Stimulated activated effector memory CD8-positive, alpha-beta T cell treated with anti-CD3 and anti-CD28 coated beads, Interleukin-12 subunit alpha, Interleukin-12 subunit beta, amount 100 ng/mL, for 72 hours (primary cell): ENCODE measurements at regions not wholly inside any gene's neighbourhood (a gene's known extent, or its start where the extent isn't known, plus 50 kb on each side); places are given as distances from the start of the nearest gene placed in this dataset.
A peak's percentile ranks its signal among the peaks of the same experiment; 100 is the strongest.
"Not testable (repeated sequence)": the region's sequence is repeated elsewhere in the genome, so short reads cannot be mapped to it uniquely, and the experiment has no call there.

ENCODE experiments used
- ATAC-seq: fragments of 150-1000 bp; cut with Tn5 transposase; 2 replicates; pipeline ENCODE4 v1.10.0; 2021
- DNase-seq, 2 donors: peaks; one replicate each; pipeline ENCODE4 v3.0.0; 2021 to 2022; ENCODE audit warnings: low spot score in 2 of 2
- H3K27ac Mint-ChIP-seq: one replicate; pipeline ENCODE4 v1.8.0; 2022; ENCODE audit warnings: mild to moderate bottlenecking, mixed read lengths
- H3K36me3 Mint-ChIP-seq: one replicate; pipeline ENCODE4 v1.8.0; 2022; ENCODE audit warnings: mild to moderate bottlenecking, mixed read lengths
- H3K4me1 Mint-ChIP-seq: one replicate; pipeline ENCODE4 v1.8.0; 2022; ENCODE audit warnings: mixed read lengths
- H3K4me3 Mint-ChIP-seq: one replicate; pipeline ENCODE4 v1.8.0; 2022; ENCODE audit warnings: mild to moderate bottlenecking, mixed read lengths
- H3K9me3 Mint-ChIP-seq: one replicate; pipeline ENCODE4 v1.8.0; 2022; ENCODE audit warnings: mixed read lengths

DNA sequence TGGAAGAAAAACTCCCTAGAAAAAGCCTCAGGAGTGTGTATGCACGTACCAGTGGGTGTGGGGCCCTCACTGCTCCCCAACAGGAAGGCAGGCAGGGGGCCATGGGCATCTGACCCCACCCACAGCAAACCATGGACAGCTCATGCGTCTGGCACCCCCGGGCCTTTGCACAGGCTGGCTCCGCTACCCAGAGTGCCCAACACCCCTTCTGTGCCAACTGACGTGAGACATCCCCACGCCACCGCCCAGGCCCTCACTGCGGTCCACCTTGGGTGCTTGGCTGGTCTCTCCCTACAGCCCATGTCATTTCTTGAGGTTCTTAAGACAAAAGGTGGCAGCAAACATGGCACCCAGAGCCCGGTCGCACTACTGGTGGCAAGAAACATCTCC lies 91.4 kb downstream of the NCOR2 start:
- ATAC-seq (no peak), DNase-seq (no peak)
- H3K4me3 Mint-ChIP-seq, result no peak overlapping the region
- H3K36me3 Mint-ChIP-seq, result peaks cover 50% of the 10 kb centered on the region
- H3K9me3 Mint-ChIP-seq, result peaks cover 5% of the 10 kb centered on the region
- H3K27ac Mint-ChIP-seq, result no peak overlapping the region
- H3K4me1 Mint-ChIP-seq, result peaks cover 27% of the 10 kb centered on the region

GRCh38 chr12:124475295-124476010 lies 92.0 kb downstream of the NCOR2 start:
- Mint-ChIP-seq H3K9me3 (peaks cover 5% of the 10 kb centered on the region), H3K4me3 (no peak overlapping the region), H3K4me1 (peaks cover 21% of the 10 kb centered on the region), H3K36me3 (peaks cover 53% of the 10 kb centered on the region), H3K27ac (no peak overlapping the region)
- DNase-seq (no peak), ATAC-seq (no peak)

GRCh38 chr12:124474709-124475108 lies 92.7 kb downstream of the NCOR2 start:
- Mint-ChIP-seq H3K36me3 (peaks cover 61% of the 10 kb centered on the region), H3K9me3 (peaks cover 5% of the 10 kb centered on the region), H3K4me3 (no peak overlapping the region), H3K27ac (no peak overlapping the region), H3K4me1 (peaks cover 18% of the 10 kb centered on the region)
- no peak for DNase-seq
- no peak for ATAC-seq

- Mint-ChIP-seq H3K27ac (no peak overlapping the region), H3K4me1 (peaks cover 15% of the 10 kb centered on the region), H3K9me3 (peaks cover 9% of the 10 kb centered on the region), H3K4me3 (no peak overlapping the region), H3K36me3 (peaks cover 58% of the 10 kb centered on the region)
- DNase-seq (no peak), ATAC-seq (no peak)
Observed at GRCh38 chr12:124472690-124473279, 94.6 kb downstream of the NCOR2 start.

DNA sequence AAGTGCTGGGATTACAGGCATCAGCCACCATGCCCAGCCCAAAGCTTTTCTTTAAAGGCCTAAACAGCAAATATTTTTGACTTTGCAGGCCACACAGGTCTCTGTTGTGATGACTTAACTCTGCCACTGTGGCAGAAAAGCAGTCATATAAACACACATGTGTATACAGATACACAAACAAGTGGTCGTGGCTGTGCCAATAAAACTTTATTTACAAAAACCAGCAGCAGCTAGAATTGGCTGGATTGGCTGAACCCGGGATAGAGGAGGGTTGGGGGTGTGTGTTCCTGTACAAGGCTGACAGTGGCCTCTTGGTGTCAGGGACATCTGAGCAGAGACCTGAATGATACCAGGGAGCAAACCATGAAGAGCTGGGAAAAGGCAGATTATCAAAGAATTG lies 95.6 kb downstream of the NCOR2 start:
- peaks cover 21% of the 10 kb centered on the region for H3K4me1 Mint-ChIP-seq
- H3K36me3 Mint-ChIP-seq, result peaks cover 51% of the 10 kb centered on the region
- ATAC-seq (no peak), DNase-seq (no peak)
- peaks cover 12% of the 10 kb centered on the region for H3K9me3 Mint-ChIP-seq
- no peak overlapping the region for H3K4me3 Mint-ChIP-seq
- no peak overlapping the region for H3K27ac Mint-ChIP-seq

DNA sequence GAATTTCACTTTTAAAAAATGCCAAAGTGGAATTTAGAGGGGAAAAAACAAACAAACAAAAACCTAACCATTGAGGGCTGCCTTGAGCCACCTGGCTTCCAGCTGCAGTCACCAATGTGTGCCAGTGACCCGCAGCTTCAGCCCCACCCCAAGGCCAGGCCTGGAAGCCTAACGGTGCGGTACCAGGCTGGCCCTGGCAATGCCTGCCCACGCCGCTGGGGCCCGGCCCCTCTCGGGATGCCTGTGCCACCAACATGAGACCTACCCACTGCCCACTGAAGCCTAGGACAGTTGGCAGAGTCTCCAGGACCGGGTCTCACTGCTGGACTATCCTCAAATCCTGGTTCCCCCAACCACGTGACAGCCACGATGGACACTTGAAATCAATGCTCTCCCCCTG lies 96.6 kb downstream of the NCOR2 start:
- no peak overlapping the region for H3K4me3 Mint-ChIP-seq
- H3K9me3 Mint-ChIP-seq, result peaks cover 12% of the 10 kb centered on the region
- DNase-seq (no peak), ATAC-seq (no peak)
- no peak overlapping the region for H3K27ac Mint-ChIP-seq
- H3K4me1 Mint-ChIP-seq, result peaks cover 30% of the 10 kb centered on the region
- peaks cover 56% of the 10 kb centered on the region for H3K36me3 Mint-ChIP-seq

DNA sequence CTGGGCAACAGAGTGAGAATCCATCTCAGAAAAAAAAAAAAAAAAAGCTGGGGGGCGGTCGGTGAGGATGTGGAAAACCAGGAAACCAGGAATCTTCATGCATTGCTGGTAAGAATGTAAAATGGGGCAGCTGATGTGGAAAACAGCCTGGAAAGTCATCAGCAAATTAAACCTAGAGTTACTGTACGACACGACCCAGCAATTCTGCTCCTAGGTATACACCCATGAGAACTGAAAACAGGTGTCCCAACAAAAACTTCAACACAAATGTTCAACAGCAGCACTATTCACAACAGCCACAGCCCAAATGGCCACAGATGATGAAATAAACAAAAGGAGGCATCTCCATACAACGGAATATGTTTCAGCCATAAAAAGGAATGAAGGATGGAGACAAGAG lies 97.3 kb downstream of the NCOR2 start:
- Mint-ChIP-seq H3K27ac (no peak overlapping the region), H3K36me3 (peaks cover 61% of the 10 kb centered on the region), H3K9me3 (peaks cover 12% of the 10 kb centered on the region), H3K4me1 (peaks cover 35% of the 10 kb centered on the region), H3K4me3 (no peak overlapping the region)
- ATAC-seq, result no peak
- DNase-seq, result no peak

DNA sequence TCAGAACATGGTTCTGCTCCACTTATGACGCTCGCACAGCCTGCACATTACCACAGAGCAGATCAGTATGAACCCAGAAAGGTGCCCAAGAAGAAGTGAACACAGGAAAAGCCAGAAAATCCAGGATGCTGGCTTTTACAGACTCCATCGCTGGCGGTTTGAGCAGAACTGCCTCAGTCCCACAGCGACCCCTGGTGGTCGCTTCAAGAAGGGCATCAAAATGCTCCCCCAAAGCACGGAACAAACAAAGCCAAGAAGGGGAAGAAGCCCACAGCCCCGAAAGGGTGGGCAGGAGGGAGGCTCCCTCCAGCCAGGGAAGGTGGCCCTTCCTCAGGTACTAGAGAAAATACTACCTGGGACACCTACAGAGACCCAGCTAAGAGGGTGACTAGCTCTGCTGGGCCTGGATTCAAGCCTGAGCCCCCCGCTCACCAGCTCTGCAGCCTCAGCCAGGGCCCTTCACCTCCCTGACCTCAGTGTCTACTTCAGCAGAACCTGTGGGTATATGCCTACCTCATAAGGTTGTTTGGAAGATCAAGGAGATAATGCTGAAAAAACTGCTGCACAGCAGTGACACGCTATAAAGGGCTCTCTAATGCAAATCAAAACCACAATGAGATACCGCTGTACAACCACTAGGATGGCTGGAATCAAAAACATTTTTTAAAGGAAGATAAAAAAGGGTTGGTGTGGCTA lies 98.1 kb downstream of the NCOR2 start:
- Mint-ChIP-seq H3K4me3 (no peak overlapping the region), H3K27ac (peak overlapping the region; percentile 63), H3K9me3 (peaks cover 18% of the 10 kb centered on the region), H3K4me1 (peaks cover 43% of the 10 kb centered on the region), H3K36me3 (peaks cover 69% of the 10 kb centered on the region)
- DNase-seq, result no peak
- ATAC-seq, result no peak

GRCh38 chr12:124467549-124467948 lies 99.9 kb downstream of the NCOR2 start:
- H3K4me1 Mint-ChIP-seq, result peaks cover 61% of the 10 kb centered on the region
- not testable (repeated sequence) for ATAC-seq, DNase-seq, H3K27ac Mint-ChIP-seq
- H3K9me3 Mint-ChIP-seq, result peaks cover 14% of the 10 kb centered on the region
- peaks cover 68% of the 10 kb centered on the region for H3K36me3 Mint-ChIP-seq
- peak overlapping the region; percentile 76 for H3K4me3 Mint-ChIP-seq

DNA sequence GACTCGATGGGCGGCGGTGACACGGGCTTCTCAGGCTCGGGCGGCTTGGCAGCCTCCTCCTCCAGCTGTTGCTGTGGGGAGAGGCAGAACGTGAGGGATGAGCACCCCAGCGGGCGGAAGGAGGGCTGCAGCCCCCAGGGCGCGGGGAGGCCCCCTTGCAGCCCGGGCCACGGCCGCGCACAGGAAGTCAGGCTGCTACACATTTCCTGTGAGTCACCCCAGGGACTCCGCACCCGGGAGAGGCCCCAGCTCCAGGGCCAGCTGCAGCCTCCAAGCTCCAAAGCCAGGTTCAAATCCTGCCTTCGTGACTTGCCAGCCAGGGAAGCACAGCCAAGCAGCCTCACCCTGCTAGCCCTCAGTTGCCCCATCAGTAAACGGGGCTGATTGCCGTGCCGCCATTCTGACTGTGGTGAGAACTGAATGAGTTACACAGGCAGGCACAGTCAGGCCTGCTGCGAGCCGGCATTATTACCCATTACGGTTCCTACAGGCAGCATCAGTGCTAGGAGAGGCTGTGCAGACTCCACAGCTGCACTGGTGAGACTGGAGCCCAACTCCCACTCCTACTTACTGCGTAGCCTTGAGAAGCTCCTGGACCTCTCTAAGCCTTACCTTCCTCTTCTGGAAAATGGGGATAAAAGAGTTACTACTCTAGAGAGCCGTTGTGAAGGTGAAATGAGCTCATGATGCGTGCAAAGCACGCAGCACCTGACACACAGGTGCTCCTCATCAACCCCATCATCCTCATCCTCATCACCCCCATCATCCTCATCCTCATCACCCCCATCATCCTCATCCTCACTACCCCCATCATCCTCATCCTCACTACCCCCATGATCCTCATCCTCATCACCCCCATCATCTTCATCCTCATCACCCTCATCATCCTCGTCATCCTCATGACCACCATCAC lies 100.9 kb downstream of the NCOR2 start:
- H3K4me1 Mint-ChIP-seq, result peaks cover 72% of the 10 kb centered on the region
- peaks cover 14% of the 10 kb centered on the region for H3K9me3 Mint-ChIP-seq
- peaks cover 65% of the 10 kb centered on the region for H3K36me3 Mint-ChIP-seq
- peak; percentile 98 for ATAC-seq
- H3K4me3 Mint-ChIP-seq, result peak overlapping the region; percentile 76
- H3K27ac Mint-ChIP-seq, result peak overlapping the region; percentile 88
- DNase-seq, result peak; percentile 69 to 91

DNA sequence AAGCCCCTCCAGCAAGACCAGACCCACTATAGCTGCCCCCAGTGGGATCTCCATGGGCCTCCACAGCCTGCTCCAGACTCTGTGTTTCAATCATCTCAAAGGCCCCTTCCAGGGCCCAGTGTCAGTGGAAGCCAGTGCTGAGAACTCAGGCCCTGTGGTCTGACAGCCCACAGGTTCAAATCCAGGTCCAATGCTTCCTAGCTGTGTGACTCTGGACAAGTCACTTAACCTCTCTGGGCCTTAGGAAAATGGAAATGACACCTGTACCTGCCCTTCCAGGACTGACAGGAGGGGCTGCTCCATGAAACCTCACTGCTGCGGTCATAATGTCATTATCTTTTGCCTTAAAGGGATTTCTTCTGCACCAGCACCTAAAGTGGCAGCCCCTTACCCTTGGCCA lies 101.9 kb downstream of the NCOR2 start:
- Mint-ChIP-seq H3K9me3 (peaks cover 14% of the 10 kb centered on the region), H3K4me3 (peak overlapping the region; percentile 76), H3K4me1 (peaks cover 82% of the 10 kb centered on the region), H3K36me3 (peaks cover 63% of the 10 kb centered on the region), H3K27ac (peak overlapping the region; percentile 88)
- ATAC-seq (no peak), DNase-seq (no peak)

- DNase-seq (no peak), ATAC-seq (no peak)
- H3K27ac Mint-ChIP-seq, result peak overlapping the region; percentile 18
- H3K36me3 Mint-ChIP-seq, result peaks cover 59% of the 10 kb centered on the region
- H3K4me3 Mint-ChIP-seq, result peak overlapping the region; percentile 76
- H3K4me1 Mint-ChIP-seq, result peaks cover 87% of the 10 kb centered on the region
- peaks cover 14% of the 10 kb centered on the region for H3K9me3 Mint-ChIP-seq
Observed at GRCh38 chr12:124464830-124465229, 102.6 kb downstream of the NCOR2 start.

DNA sequence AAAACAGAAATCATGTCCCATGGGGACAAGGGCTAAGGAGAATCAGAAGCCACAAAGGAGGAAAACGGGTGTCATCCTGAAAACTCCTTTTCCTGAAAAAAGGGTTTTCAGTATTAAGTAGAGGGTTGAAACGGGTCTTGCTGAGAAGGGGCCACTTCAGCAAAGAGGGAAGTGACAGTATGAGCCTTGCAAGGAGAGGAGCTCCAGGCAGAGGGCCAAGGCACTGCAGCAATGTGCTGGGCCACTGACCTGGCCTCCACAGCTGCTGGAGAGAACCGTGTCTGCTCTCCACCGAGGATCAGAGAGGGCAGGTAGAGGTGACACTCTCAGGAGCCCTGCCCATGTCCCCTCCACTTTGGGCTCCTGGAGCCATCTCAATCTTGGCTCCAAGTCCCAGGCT lies 103.3 kb downstream of the NCOR2 start:
- H3K4me3 Mint-ChIP-seq, result peak overlapping the region; percentile 76

GRCh38 chr12:124463341-124463921 lies 104.0 kb downstream of the NCOR2 start:
- peaks cover 10% of the 10 kb centered on the region for H3K9me3 Mint-ChIP-seq
- H3K4me1 Mint-ChIP-seq, result peaks cover 92% of the 10 kb centered on the region
- ATAC-seq, result no peak
- peak overlapping the region; percentile 18 for H3K27ac Mint-ChIP-seq
- peak overlapping the region; percentile 76 for H3K4me3 Mint-ChIP-seq
- peaks cover 54% of the 10 kb centered on the region for H3K36me3 Mint-ChIP-seq
- DNase-seq, result no peak

More for the DNA sequence above, 103.3 kb downstream of the NCOR2 start:
- Mint-ChIP-seq H3K9me3 (peaks cover 12% of the 10 kb centered on the region), H3K36me3 (peaks cover 52% of the 10 kb centered on the region), H3K27ac (peak overlapping the region; percentile 18), H3K4me1 (peaks cover 89% of the 10 kb centered on the region)
- ATAC-seq (no peak), DNase-seq (no peak)

DNA sequence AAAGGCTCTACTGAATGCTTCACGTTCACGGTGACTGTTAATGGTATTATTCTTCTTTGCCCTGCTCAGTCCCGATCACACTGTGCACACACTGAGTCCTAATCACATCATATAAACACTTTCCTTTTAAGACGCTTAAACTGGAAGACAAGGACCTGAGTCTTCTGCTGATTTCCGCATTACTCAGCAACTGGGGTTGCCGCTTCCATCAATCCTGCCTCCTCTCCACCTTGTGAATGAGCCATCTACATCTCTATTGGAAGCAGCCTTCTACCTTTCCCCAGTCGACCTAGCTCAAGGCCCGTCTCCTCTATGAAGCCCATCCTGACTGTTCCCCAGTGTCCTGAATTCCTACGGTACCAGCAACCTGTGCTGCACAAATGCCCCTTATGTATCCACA lies 104.7 kb downstream of the NCOR2 start:
- DNase-seq (no peak), ATAC-seq (no peak)
- no peak overlapping the region for H3K4me3 Mint-ChIP-seq
- H3K4me1 Mint-ChIP-seq, result peaks cover 97% of the 10 kb centered on the region
- peak overlapping the region; percentile 18 for H3K27ac Mint-ChIP-seq
- peaks cover 10% of the 10 kb centered on the region for H3K9me3 Mint-ChIP-seq
- H3K36me3 Mint-ChIP-seq, result peaks cover 61% of the 10 kb centered on the region
